Lower leg skin (tissue), 3 donors: ENCODE measurements at regions not wholly inside any gene's neighbourhood (a gene's known extent, or its start where the extent isn't known, plus 50 kb on each side); places are given as distances from the start of the nearest gene placed in this dataset.

Source experiments
- CTCF ChIP-seq, 3 donors: fragments of 450-650 bp; IDR thresholded peaks; one replicate each; pipeline ENCODE4 v1.5.1; 2016; ENCODE audit warnings: antibody characterized with exemption in 3 of 3, mild to moderate bottlenecking in 3 of 3, moderate library complexity in 2 of 3
- POLR2A ChIP-seq, 2 donors: fragments of 450-650 bp; IDR thresholded peaks; one replicate each; pipeline ENCODE4 v1.6.1; 2016 to 2017; ENCODE audit warnings: antibody characterized with exemption in 2 of 2, mild to moderate bottlenecking in 1 of 2, moderate library complexity in 1 of 2

GRCh38 chr21:23155281-23155680, 2157.1 kb downstream of the NCAM2 start:
- TF ChIP-seq CTCF (IDR thresholded peaks at IDR 0.05) (no peak), POLR2A (IDR thresholded peaks at IDR 0.05) (no peak)
